ENCODE measurements at regions not wholly inside any gene's neighbourhood (a gene's known extent, or its start where the extent isn't known, plus 50 kb on each side); places are given as distances from the start of the nearest gene placed in this dataset.

GRCh38 chr1:30264672-30265025 lies 458.7 kb downstream of the MATN1 start:
- TF ChIP-seq EZH2 (IDR thresholded peaks at IDR 0.05), result no peak
- no peak for TF ChIP-seq CTCF (IDR thresholded peaks at IDR 0.05)
- TF ChIP-seq EZH2phosphoT487 (IDR thresholded peaks at IDR 0.05), result no peak

All from neural progenitor cell (in vitro differentiated cells).